ENCODE measurements at regions not wholly inside any gene's neighbourhood (a gene's known extent, or its start where the extent isn't known, plus 50 kb on each side); places are given as distances from the start of the nearest gene placed in this dataset.
"Not testable (repeated sequence)": the region's sequence is repeated elsewhere in the genome, so short reads cannot be mapped to it uniquely, and the experiment has no call there.

DNA sequence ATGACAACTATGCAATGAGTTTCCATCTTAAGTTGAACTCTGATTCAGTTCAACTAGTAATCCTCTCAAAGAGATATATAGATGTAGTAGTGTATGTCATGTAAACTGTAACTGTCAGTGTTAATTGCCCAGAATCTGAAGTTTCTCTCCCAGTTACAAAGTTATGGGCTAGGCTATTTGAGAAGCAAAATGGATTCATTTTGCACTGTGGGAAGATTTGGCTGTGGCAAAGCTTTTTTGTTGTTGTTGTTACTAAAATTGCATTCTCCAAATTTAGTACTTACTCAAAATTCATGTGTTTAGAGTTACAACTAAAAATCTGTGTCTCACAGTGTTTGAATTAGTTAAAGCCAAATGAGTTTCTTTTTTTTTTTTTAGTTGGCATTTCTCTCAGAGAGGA is 219.0 kb downstream of the KCNJ2 start:
- DNase-seq (ENCODE audit: low read depth, low spot score): no peak
- H3K27me3 ChIP-seq (ENCODE audit: control insufficient read depth, insufficient read depth, low read length): no peaks in the 10 kb centered on the region
- H3K4me3 ChIP-seq (ENCODE audit: low read length): no peak overlapping the region
- no peak overlapping the region for H3K27ac ChIP-seq (ENCODE audit: low read length)
- no peaks in the 10 kb centered on the region for H3K36me3 ChIP-seq (ENCODE audit: control insufficient read depth, insufficient read depth, low read length)
- no peaks in the 10 kb centered on the region for H3K4me1 ChIP-seq (ENCODE audit: control insufficient read depth, insufficient read depth, low read length)
- no peaks in the 10 kb centered on the region for H3K9me3 ChIP-seq (ENCODE audit: control insufficient read depth, insufficient read depth, low read length)

GRCh38 chr17:70389232-70389757 is 220.0 kb downstream of the KCNJ2 start:
- not testable (repeated sequence) for H3K4me3 ChIP-seq (ENCODE audit: low read length); H3K36me3 ChIP-seq (ENCODE audit: control insufficient read depth, insufficient read depth, low read length); H3K27me3 ChIP-seq (ENCODE audit: control insufficient read depth, insufficient read depth, low read length); H3K9me3 ChIP-seq (ENCODE audit: control insufficient read depth, insufficient read depth, low read length); DNase-seq (ENCODE audit: low read depth, low spot score); H3K27ac ChIP-seq (ENCODE audit: low read length); H3K4me1 ChIP-seq (ENCODE audit: control insufficient read depth, insufficient read depth, low read length)
- WGBS (ENCODE audit: insufficient coverage, insufficient read length): no CpG with 5 or more reads among the region's 23 CpGs

GRCh38 chr17:70390049-70390448 is 220.7 kb downstream of the KCNJ2 start:
- no peaks in the 10 kb centered on the region for H3K27me3 ChIP-seq (ENCODE audit: control insufficient read depth, insufficient read depth, low read length)
- H3K4me1 ChIP-seq (ENCODE audit: control insufficient read depth, insufficient read depth, low read length): no peaks in the 10 kb centered on the region
- no CpG with 5 or more reads among the region's 4 CpGs for WGBS (ENCODE audit: insufficient coverage, insufficient read length)
- H3K4me3 ChIP-seq (ENCODE audit: low read length): no peak overlapping the region
- H3K36me3 ChIP-seq (ENCODE audit: control insufficient read depth, insufficient read depth, low read length): no peaks in the 10 kb centered on the region
- no peak for DNase-seq (ENCODE audit: low read depth, low spot score)
- H3K9me3 ChIP-seq (ENCODE audit: control insufficient read depth, insufficient read depth, low read length): no peaks in the 10 kb centered on the region
- H3K27ac ChIP-seq (ENCODE audit: low read length): no peak overlapping the region

GRCh38 chr17:70394473-70395232 is 225.3 kb downstream of the KCNJ2 start:
- no peaks in the 10 kb centered on the region for H3K36me3 ChIP-seq (ENCODE audit: control insufficient read depth, insufficient read depth, low read length)
- H3K4me3 ChIP-seq (ENCODE audit: low read length): no peak overlapping the region
- H3K9me3 ChIP-seq (ENCODE audit: control insufficient read depth, insufficient read depth, low read length): no peaks in the 10 kb centered on the region
- WGBS (ENCODE audit: insufficient coverage, insufficient read length): no CpG with 5 or more reads among the region's 2 CpGs
- H3K27ac ChIP-seq (ENCODE audit: low read length): no peak overlapping the region
- H3K27me3 ChIP-seq (ENCODE audit: control insufficient read depth, insufficient read depth, low read length): no peaks in the 10 kb centered on the region
- no peak for DNase-seq (ENCODE audit: low read depth, low spot score)
- H3K4me1 ChIP-seq (ENCODE audit: control insufficient read depth, insufficient read depth, low read length): no peaks in the 10 kb centered on the region

- Histone ChIP-seq H3K4me3 (ENCODE audit: low read length) (no peak overlapping the region), H3K27me3 (ENCODE audit: control insufficient read depth, insufficient read depth, low read length) (no peaks in the 10 kb centered on the region), H3K27ac (ENCODE audit: low read length) (no peak overlapping the region), H3K36me3 (ENCODE audit: control insufficient read depth, insufficient read depth, low read length) (no peaks in the 10 kb centered on the region), H3K9me3 (ENCODE audit: control insufficient read depth, insufficient read depth, low read length) (no peaks in the 10 kb centered on the region), H3K4me1 (ENCODE audit: control insufficient read depth, insufficient read depth, low read length) (no peaks in the 10 kb centered on the region)
- no peak for DNase-seq (ENCODE audit: low read depth, low spot score)
- WGBS (ENCODE audit: insufficient coverage, insufficient read length): no CpG with 5 or more reads among the region's 1 CpG
These were observed 236.3 kb downstream of the KCNJ2 start for GRCh38 chr17:70405492-70406220.

- Histone ChIP-seq H3K27ac (ENCODE audit: low read length) (no peak overlapping the region), H3K4me1 (ENCODE audit: control insufficient read depth, insufficient read depth, low read length) (no peaks in the 10 kb centered on the region), H3K9me3 (ENCODE audit: control insufficient read depth, insufficient read depth, low read length) (no peaks in the 10 kb centered on the region), H3K36me3 (ENCODE audit: control insufficient read depth, insufficient read depth, low read length) (no peaks in the 10 kb centered on the region), H3K27me3 (ENCODE audit: control insufficient read depth, insufficient read depth, low read length) (no peaks in the 10 kb centered on the region), H3K4me3 (ENCODE audit: low read length) (no peak overlapping the region)
- no CpG with 5 or more reads among the region's 3 CpGs for WGBS (ENCODE audit: insufficient coverage, insufficient read length)
- no peak for DNase-seq (ENCODE audit: low read depth, low spot score)
These were observed 238.2 kb downstream of the KCNJ2 start for GRCh38 chr17:70407506-70407905.

GRCh38 chr17:70408768-70409167 is 239.4 kb downstream of the KCNJ2 start:
- Histone ChIP-seq H3K9me3 (ENCODE audit: control insufficient read depth, insufficient read depth, low read length) (no peaks in the 10 kb centered on the region), H3K4me1 (ENCODE audit: control insufficient read depth, insufficient read depth, low read length) (no peaks in the 10 kb centered on the region), H3K27me3 (ENCODE audit: control insufficient read depth, insufficient read depth, low read length) (no peaks in the 10 kb centered on the region), H3K36me3 (ENCODE audit: control insufficient read depth, insufficient read depth, low read length) (no peaks in the 10 kb centered on the region), H3K27ac (ENCODE audit: low read length) (no peak overlapping the region), H3K4me3 (ENCODE audit: low read length) (no peak overlapping the region)
- no peak for DNase-seq (ENCODE audit: low read depth, low spot score)
- no CpG with 5 or more reads among the region's 1 CpG for WGBS (ENCODE audit: insufficient coverage, insufficient read length)

DNA sequence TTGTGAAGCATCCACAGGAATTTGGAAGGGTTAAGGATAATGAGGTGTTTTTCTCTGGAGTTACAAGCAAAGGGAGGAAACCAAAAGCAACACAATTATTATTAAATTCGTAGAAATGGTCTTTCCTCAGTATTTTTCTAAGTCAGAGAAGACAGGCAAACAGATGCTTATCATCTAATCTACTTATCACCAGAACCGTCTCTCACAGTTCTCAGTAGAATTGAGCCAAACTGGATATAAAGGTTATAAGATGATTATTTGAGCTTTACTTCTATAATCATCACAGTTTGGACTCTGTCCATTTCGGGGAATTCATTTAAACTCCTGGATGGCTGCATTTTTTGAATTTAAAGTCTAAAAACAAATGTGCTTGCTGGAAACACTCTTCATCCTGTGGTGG is 245.0 kb downstream of the KCNJ2 start:
- Histone ChIP-seq H3K27ac (ENCODE audit: low read length) (no peak overlapping the region), H3K4me1 (ENCODE audit: control insufficient read depth, insufficient read depth, low read length) (no peaks in the 10 kb centered on the region), H3K9me3 (ENCODE audit: control insufficient read depth, insufficient read depth, low read length) (no peaks in the 10 kb centered on the region), H3K4me3 (ENCODE audit: low read length) (no peak overlapping the region), H3K36me3 (ENCODE audit: control insufficient read depth, insufficient read depth, low read length) (no peaks in the 10 kb centered on the region), H3K27me3 (ENCODE audit: control insufficient read depth, insufficient read depth, low read length) (no peaks in the 10 kb centered on the region)
- DNase-seq (ENCODE audit: low read depth, low spot score): no peak
- WGBS (ENCODE audit: insufficient coverage, insufficient read length): no CpG with 5 or more reads among the region's 3 CpGs

- Histone ChIP-seq H3K9me3 (ENCODE audit: control insufficient read depth, insufficient read depth, low read length) (no peaks in the 10 kb centered on the region), H3K4me3 (ENCODE audit: low read length) (no peak overlapping the region), H3K27me3 (ENCODE audit: control insufficient read depth, insufficient read depth, low read length) (no peaks in the 10 kb centered on the region), H3K27ac (ENCODE audit: low read length) (no peak overlapping the region), H3K36me3 (ENCODE audit: control insufficient read depth, insufficient read depth, low read length) (no peaks in the 10 kb centered on the region), H3K4me1 (ENCODE audit: control insufficient read depth, insufficient read depth, low read length) (no peaks in the 10 kb centered on the region)
- WGBS (ENCODE audit: insufficient coverage, insufficient read length): no CpG with 5 or more reads among the region's 2 CpGs
- DNase-seq (ENCODE audit: low read depth, low spot score): no peak
These were observed 251.6 kb downstream of the KCNJ2 start for GRCh38 chr17:70420861-70421445.

DNA sequence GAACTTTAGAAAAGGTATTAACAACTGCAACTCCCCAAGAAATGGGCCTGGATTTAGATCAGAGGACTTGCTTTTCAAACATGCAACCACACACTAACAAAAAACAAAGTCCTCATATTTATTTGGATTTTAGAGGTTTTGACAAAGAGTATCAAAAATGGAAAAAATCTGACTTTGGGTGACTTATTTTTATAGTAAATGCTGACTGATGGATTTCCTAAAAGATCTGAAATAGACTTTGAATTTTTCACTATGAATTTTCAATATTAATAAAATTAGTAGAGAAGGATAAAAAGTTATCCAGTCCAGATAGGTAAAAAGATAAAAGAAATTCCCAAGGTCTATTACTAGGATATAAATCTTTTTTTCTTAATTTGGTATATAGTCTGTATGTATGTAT is 253.5 kb downstream of the KCNJ2 start:
- Histone ChIP-seq H3K9me3 (ENCODE audit: control insufficient read depth, insufficient read depth, low read length) (no peaks in the 10 kb centered on the region), H3K36me3 (ENCODE audit: control insufficient read depth, insufficient read depth, low read length) (no peaks in the 10 kb centered on the region), H3K27me3 (ENCODE audit: control insufficient read depth, insufficient read depth, low read length) (no peaks in the 10 kb centered on the region), H3K4me1 (ENCODE audit: control insufficient read depth, insufficient read depth, low read length) (no peaks in the 10 kb centered on the region), H3K27ac (ENCODE audit: low read length) (no peak overlapping the region), H3K4me3 (ENCODE audit: low read length) (no peak overlapping the region)
- DNase-seq (ENCODE audit: low read depth, low spot score): no peak

All from iPS DF 6.9 (cell line).